ENCODE measurements at regions not wholly inside any gene's neighbourhood (a gene's known extent, or its start where the extent isn't known, plus 50 kb on each side); places are given as distances from the start of the nearest gene placed in this dataset.
"Not testable (repeated sequence)": the region's sequence is repeated elsewhere in the genome, so short reads cannot be mapped to it uniquely, and the experiment has no call there.

DNA sequence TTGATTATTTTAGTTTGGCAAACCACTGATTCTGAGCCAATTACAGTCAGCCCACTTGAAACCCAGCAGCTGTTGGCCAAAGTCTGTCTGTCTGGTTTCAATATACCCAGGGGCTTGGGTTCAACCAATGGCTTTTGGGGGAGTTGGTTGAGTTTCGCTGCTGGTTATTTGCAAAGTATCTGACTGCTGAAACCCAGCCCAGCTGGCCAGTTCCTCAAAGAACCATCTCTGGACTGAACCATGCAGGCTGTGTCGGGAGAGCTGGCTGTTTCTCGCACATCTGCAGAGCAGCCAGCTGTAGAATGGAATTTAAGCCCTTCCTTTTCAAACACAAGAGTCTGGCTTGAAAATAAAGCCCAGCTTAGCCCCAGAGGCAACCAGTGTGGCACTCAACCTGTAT is 66.0 kb upstream of the PAX7 start:
- no peak for DNase-seq

DNA sequence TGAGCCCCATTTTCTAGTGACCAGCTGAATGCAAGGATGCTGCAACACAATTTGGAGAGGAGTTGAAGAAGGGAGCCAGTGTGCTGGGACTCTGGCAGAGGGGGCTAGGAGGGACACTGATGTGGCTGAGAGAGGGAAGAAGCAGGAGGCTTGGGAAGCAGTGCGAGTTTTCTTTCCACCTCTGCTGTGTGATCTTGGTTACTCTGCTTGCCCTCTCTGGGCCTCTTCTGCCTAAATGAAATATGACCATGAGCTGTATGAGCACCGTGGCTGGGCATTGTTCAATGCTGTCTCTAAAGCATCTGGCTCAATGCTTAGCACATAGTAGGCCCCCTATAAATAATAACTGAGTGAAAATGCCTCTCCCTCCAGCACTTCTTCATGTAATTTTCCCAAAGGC is 65.3 kb upstream of the PAX7 start:
- DNase-seq: no peak

DNA sequence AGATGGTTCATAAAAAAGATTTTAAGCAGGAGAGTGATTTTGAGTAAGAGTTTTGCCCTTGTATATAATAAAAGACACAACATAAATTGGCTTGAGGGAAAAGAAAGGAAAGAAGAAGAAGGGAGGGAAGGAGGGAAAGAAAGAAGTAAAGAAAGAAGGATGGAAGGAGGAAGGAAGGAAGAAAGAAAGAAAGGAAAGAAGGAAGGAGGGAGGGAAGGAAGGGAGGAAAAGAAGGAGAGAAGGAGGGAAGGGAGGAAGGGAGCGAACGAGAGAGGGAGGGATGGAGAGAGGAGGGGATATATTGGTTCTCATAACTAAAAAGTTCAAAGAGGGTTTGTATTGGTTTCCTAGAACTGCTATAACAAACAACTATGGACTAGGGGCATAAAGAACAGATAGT is 62.2 kb upstream of the PAX7 start:
- no peak for DNase-seq

DNA sequence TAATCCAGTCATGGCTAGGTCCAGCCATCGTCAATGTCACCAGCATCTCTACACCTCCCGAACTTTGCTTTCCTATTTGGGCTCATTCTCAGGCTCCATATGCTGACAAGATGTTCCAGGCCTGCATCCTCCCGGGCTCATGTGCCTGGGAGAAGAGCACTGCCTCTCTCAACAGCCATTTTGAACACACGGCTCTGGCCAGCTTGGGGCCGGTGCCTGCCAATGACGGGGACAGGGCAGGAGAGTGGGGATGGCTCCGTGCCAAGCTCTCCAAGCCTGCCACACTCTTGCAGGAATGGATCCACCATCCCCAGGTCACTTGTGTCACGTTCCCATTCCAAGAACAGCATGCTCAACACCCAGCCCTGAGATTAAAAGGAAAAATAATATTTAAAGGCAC is 61.4 kb upstream of the PAX7 start:
- DNase-seq: no peak

DNA sequence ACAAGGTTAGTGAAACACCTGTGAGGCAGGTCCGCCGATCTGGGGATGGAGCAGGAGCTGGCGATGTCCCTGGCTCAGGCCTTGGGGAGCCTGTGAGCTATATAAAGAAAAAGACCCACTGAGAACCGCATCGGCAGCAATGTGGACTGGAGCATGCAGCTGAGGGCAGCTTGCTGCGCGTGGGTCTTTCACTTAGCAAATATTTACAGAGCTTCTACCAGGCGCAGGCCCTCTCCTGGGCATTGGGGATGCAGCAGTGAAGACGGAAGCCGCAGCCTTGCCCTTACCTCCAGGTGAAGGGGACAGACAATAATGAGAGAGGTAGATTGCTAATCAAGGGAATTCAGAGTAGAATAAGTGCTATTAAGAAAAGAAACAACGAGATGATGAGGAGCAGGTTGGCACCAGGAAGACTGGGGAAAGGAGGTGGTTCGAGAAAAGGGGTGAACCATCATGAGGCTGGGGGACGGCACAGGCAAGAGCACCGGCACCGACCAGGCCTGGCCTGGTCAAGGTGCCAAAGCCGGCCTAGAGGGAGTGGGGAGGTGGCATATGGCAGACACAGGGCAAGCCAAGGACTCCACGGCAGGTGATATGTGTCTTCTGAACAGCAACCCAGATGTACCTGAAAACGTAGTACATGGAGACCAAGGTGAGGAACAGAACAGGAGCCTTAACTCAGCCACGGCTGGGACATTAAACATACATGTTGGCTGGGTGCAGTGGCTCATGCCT is 60.7 kb upstream of the PAX7 start:
- DNase-seq: no peak

DNA sequence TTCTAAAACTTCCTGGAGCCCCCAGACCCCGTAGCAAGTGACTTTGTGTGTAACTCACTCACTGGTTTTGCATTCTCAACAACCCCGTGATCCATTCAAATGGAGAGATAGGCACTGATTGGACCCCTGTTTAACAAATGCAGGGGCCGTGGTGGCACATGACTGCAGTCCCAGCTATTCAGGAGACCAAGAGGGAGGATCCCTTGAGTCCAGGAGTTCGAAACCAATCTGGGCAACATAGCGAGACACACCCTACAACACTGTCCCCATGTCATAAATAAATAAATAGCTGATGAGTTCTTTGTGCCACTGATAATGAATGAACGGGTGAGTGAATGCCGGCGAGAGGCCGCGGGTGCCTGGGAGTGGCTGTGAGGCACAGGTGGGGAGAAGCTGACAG is 59.4 kb upstream of the PAX7 start:
- no peak for DNase-seq

DNA sequence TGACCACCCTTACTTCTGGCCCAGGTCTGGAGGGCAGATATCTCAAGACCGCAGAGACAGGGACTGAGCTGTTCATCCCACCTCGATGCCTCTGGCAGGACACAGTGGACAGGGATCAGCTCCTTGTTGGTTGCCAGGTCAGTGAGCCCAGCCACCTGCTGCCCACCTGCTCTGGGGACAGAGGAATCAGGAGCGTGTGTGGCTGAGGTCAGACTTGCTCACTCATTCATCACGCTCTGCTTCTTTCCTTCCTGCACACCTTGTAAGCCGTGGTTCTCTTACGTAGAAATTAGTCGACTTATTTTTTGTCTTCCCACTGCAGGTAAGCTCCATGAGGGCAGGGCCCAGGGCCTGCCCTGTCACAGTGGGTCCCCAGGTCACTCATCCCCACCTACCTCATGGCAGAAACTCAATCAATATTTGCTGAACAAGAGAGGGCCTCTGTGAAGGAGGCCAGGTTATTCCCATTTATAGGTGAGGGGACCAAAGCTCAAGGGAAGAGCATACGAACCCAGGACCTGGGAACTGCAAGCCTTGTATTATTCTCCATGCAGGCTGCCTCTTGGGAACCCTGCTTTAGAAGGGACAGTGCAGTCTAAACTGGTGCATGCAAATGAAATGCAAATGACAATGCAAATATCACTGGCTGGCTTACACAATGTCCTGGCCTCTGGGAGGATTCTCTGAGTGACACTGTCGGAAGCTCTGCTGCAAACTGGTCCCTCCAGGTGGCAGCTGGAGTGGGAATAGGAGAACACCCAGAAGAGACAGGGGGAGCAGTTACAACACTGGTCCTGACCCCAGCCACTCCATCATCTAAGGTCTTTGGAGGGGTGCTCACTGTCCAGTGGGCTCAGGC is 58.4 kb upstream of the PAX7 start:
- DNase-seq: no peak

DNA sequence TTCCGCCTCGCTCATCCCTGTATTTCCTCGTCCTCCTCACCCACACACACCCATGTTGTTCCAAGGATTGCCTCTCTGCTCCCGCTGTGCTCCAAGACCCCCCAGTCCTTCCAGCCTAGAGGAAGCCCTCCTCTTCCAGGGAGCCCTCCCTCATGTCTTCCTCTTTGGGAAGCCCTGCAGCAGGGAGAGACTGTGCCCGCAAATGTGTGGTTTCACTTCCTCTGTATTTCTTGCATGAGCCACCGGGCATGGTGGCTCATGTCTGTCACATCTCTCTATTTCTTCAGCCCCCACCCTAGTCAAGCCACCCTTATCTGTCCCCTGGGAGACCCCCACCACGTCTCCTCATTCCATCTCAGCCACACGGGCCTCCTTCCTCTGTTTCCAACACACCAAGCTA is 57.5 kb upstream of the PAX7 start:
- DNase-seq: no peak

DNA sequence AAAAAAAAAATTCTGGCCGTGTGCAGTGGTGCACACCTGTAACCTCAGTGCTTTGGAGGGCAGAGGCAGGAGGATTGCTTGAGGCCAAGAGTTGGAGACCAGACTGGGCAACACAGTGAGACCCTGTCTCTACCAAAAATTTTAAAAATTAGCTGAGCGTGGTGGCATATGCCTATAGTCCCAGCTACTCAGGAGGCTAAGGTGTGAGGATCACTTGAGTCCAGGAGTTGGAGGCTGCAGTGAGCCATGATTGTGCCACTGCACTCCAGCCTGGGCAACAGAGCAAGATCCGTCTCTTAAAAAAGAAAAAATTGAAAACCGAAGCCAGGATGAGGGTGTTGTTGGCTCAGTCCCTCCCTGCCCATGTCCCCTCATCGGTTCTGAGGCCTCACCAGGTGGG is 55.9 kb upstream of the PAX7 start:
- DNase-seq: no peak

DNA sequence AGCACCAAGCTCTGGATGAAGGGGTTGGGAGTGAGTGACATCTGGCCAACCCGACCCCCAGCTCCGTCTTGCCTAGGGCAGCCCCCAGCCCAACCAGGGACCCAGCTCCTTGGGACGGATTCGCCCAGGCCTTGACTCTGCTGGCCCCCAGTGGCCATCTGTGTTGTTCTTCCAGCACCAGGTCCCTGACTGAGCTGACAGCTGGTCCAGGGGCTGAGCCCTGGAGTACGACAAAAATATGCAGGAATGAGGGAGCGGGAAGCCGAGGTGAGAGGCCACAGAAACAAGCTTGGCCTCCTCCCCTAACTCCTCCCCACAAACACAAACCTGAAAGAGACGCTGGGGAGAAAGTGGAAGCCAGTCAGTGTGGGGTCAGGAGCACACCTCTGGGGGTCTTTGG is 55.0 kb upstream of the PAX7 start:
- DNase-seq: peak; percentile 53

DNA sequence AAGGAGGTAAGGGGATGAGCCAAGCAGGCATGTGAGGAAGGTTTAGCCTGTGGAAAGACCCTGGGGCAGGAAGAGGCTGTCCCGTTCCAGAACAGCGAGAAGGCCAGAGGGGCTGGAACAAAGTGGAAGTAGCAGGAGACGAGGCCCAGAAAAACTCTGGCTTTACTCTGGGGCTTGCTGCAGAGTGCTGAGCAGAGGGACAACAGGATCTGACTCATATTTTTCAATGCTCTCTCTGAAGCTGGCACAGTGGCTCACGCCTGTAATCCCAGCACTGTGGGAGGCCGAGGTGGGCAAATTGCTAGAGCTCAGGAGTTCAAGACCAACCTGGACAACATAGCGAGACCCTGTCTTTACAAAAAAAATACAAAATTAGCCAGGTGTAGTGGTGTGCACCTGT is 52.4 kb upstream of the PAX7 start:
- no peak for DNase-seq

DNA sequence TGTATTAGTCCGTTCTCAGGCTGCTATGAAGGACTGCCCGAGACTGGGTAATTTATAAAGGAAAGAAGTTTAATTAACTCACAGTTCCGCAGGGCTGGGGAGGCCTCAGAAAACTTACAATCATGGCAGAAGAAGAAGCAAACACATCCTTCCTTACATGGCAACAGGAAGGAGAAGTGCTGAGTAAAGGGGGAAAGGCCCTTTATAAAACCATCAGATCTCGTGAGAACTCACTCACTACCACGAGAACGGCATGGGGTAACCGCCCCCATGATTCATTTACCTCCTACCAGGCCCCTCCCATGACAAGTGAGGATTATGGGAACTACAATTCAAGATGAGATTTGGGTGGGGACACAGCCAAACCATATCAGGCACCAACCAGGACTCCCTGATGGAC is 51.4 kb upstream of the PAX7 start:
- not testable (repeated sequence) for DNase-seq

DNA sequence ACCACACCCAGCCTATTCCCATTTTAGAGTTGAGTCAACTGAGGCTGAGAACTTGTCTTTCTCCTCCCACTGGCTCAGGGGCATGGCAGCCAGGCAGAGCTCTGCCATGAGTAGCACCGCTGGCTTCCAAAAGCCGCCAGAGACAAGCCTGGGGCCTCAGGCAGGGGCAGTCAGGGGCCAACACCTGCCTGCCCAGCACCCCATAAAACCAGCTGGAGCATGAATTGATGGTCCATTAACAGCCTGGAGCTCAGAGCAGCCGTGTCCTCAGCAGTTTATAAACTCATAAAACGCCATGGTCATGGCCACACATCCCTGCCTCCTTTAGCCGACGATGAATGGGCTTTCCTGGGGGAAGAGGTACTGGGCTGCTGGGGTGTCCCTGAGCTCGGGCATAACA is 50.6 kb upstream of the PAX7 start:
- DNase-seq: no peak

DNA sequence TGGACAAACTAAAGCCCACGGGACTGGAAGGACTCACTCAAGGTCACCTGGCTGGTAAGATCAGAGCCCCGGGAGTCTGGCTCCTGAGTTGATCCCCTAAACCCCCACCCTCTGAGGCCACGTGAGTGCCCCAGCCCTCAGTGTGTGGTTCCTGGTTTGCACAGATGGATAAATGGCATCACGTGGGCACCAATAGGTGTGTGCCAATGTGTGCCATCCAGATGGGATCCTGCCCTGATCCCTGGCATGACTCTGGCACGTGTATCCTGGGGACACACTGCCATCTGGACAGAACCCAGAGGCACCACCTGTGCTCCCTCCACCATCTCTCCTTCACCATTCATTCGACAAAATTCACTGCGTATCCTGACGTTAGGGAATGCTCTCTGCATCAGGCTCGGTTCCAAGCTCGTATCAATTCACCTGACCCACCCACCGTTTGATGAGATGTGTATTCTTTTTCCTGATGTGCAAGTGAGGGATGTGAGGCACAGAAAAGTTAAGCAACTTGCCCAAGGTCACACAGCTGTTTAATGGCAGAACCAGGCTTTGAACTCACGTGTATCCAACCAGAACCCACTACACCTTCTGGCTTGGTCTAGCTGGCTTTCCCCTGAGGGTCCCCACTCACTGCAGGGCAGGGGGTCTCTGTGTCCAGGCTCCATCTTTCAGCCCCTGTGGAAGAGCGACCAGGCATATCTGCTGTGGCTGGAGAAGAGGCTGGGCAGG is 49.8 kb upstream of the PAX7 start:
- no peak for DNase-seq

Data from activated CD8-positive, alpha-beta memory T cell treated with anti-CD3 and anti-CD28 coated beads, Interleukin-2, amount 50 U/mL, for 4 hours (primary cell).